Fibroblast of peridontal ligament (primary cell): ENCODE measurements at regions not wholly inside any gene's neighbourhood (a gene's known extent, or its start where the extent isn't known, plus 50 kb on each side); places are given as distances from the start of the nearest gene placed in this dataset.
"Not testable (repeated sequence)": the region's sequence is repeated elsewhere in the genome, so short reads cannot be mapped to it uniquely, and the experiment has no call there.

Experiments
- DNase-seq: peaks from one replicate; pipeline ENCODE4 v3.0.0-alpha.2; 2010; ENCODE audit errors: extremely low read depth

GRCh38 chr2:39573276-39573675 lies 92.4 kb upstream of the TMEM178A start:
- DNase-seq = no peak

- no peak for DNase-seq
Observed at GRCh38 chr2:39581866-39582265, 83.9 kb upstream of the TMEM178A start.

DNA sequence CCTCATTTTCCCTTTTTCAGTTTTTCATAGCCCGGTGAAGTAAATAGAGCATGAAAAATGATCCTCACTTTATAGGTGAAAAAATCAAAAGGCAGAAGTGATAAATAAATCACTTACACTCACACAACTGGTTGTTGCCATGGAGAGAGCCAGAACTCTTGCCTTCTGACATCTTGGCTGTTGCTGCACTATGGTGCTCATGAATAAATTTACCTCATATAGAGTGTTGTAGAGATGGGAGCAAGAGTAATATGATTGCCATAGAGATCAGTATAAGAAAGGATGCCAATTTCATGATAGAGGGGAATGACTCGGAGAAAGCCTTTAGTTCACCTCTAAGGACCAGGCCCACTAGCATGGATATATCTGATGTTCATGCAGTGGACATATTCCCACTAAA lies 82.5 kb upstream of the TMEM178A start:
- DNase-seq = no peak

- no peak for DNase-seq
Observed at GRCh38 chr2:39583781-39584180, 81.9 kb upstream of the TMEM178A start.

- peak; percentile 79 for DNase-seq
Observed at GRCh38 chr2:39584283-39584965, 81.3 kb upstream of the TMEM178A start.

- not testable (repeated sequence) for DNase-seq
Observed at GRCh38 chr2:39585531-39585930, 80.2 kb upstream of the TMEM178A start.

GRCh38 chr2:39587168-39587567 lies 78.5 kb upstream of the TMEM178A start:
- DNase-seq = no peak

DNA sequence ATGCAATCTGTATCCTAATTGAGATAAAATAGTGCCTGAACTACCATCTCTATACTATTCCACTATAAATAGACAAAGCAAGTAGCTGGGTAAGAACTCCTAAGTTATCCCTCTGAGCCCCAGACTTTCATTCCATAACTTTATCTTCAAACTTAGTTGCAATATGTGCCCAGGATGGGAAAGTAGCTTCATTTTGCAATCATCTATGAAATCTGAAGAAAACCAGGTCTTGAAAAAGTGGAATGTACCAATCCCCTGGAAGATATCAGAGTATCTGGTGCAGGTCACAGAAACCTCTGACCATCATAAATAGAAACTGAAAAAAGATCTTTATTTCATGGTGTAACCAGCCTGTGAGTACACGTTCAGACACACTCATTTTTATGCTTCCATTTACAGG lies 78.1 kb upstream of the TMEM178A start:
- DNase-seq = no peak

DNA sequence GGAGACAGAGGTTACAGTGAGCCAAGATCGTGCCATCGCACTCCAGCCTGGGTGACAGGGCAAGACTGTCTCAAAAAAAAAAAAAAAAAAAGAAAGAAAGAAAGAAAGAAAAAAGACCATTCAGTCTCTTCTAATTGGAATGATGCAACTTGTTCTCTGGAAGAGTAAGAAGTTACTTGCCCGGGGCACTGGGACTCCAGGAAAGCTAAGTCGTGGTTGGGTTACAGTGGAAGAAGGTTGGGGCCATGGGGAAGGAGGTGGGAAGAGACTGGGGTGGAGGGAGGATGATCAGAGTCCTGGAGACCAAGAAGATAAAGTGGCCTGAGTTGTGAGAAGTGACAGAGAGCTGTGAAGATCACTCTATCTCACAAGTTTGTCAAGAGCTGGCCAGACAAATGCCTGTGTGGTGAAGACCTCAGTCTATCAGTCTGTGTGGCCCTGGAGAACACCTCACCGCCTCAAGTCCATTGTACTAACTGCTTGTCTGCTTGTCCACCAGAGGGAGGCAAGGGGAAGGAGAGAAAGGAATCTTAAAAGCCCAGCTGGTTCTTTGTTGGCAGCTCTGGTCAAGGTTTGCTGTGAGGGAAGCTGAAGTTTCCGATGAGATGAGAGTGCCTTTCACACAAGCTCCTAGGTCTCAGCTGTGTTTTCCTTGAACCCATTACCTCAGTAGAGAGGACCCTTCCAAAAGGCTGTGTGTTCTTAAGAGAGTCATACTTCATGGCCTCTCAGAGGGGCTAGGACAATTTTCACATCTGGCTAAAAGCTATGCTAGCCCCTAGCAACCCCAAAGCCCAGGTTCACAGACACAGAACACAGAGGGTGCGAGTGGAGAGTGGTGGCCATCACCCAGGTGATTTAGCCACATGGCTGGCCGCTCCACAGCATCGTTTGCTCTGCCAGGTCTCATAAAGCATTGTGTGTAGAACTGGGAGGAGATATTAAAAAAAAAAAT lies 72.0 kb upstream of the TMEM178A start:
- peak; percentile 85 for DNase-seq

DNA sequence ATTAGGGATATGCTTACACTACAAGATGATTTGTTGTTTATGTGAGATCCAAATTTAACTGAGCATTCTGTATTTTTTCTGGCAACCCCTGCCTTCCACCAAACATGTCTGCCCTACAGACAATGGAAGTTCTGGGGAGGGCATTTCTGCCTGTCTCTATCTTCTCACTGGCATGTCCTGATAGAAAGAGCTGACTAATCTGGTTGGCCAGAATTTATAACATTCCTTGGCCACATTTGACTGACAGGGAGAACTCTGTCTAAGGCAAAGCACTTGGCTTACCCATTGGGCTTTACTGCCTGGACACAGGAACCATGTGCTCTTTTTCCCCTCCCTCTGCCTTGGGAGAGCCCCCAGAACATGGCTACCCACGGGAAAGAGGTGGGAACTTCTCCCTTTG lies 70.6 kb upstream of the TMEM178A start:
- no peak for DNase-seq

DNA sequence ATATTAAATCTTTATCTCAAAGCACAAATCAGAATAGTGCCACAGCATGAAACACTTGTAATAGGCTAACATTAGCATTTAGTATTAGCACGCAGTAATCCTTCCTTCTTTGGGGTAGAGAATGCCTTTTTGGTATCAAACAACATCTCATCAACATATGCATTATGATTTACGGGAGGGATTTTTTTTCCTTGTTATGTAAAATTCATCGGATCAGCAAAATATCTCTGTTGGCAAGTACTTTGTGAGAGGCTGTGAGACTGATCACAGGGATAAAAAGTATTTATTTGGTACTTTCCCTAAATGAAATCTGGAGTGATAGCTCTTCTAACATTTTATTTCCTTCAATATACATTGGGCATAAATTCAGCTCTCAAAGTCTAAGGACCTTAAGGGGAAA lies 68.4 kb upstream of the TMEM178A start:
- DNase-seq = no peak

- no peak for DNase-seq
Observed at GRCh38 chr2:39602616-39603015, 63.1 kb upstream of the TMEM178A start.

GRCh38 chr2:39603436-39603835 lies 62.3 kb upstream of the TMEM178A start:
- peak; percentile 9 for DNase-seq

- no peak for DNase-seq
Observed at GRCh38 chr2:39604866-39605265, 60.9 kb upstream of the TMEM178A start.

DNA sequence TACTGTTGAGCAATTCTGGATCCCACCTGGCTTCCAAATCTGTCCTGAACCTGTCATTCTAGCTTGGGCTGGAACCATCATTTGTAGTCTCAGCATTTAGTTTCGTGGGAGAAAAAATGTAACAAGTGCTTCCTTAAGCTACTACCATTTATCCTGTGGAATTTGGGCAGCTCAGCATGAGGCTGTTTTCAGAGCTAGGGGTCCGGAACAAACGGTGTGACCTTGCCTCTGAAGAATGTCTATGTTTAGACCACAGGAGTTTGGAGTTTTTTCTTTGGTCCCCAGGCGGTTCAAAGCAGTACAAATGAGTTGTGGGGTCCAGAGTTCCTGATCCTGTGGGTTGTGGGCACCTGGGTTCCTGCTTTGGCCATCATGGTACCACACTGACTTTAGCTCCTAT lies 59.1 kb upstream of the TMEM178A start:
- no peak for DNase-seq

GRCh38 chr2:39607538-39608262 lies 58.0 kb upstream of the TMEM178A start:
- no peak for DNase-seq

DNA sequence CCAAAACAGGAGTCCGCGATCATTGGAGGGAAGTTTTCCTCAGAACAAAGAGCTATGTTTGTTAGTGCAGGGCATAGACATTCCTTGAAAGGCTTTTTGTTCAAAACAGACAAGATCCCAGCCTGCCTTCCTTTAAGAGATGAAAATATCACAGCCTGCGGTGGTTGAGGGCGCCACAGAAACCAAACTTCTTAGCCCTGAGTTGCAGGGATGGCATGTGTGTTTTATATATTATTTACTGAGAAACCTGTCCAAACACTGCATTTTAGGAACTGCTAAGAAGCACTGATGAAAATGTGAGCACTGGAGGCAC lies 57.5 kb upstream of the TMEM178A start:
- DNase-seq = no peak

- no peak for DNase-seq
Observed at GRCh38 chr2:39608686-39609441, 56.9 kb upstream of the TMEM178A start.

DNA sequence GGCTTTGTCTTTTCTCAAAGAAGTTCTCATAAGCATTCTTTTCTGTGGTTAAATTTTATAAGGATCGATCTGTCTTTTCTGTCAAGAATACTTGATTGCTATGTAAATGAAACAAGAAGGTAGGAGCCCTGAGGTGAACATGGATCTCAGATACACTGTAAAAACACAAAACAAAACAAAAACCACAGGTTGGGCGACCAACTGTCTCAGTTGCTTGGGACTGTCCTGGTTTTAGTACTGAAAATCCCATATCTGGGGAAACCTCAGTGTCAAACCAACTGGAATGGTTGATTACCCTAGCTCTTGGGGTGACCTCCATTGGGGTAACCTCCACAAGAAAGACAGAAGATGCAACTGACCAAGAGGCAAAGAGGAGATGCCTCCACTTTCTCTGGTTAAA lies 55.8 kb upstream of the TMEM178A start:
- no peak for DNase-seq

DNA sequence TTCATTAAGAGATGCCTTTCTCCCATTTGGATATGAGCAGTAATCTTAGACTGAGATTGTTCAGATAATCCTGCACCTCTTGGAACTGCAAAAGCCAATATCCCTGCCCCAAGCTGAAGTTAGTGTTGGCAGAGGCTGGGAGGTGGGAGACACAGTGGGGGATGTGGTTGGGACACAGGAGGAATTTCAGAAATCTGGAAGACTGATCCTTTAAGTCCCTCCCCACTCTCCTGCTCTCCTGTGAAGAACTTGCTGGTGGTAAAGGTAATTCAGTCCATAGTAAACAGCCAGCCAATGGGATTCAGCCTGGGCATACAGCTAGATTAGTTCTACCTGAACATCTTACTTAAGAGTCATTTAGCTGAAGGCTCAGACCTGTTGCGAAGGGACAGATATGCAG lies 50.0 kb upstream of the TMEM178A start:
- no peak for DNase-seq
